HepG2 (cell line): ENCODE measurements at regions not wholly inside any gene's neighbourhood (a gene's known extent, or its start where the extent isn't known, plus 50 kb on each side); places are given as distances from the start of the nearest gene placed in this dataset.

Source experiments
- BRCA1 ChIP-seq: sonication (generic); formaldehyde crosslinking; IDR thresholded peaks from 2 replicates; pipeline ENCODE4 v1.4.0; 2020; ENCODE audit warnings: missing genetic modification reagents
- FOXJ3 ChIP-seq: sonication (generic); formaldehyde crosslinking; IDR thresholded peaks from 2 replicates; pipeline ENCODE4 v1.4.0; 2020; ENCODE audit warnings: missing genetic modification reagents, mild to moderate bottlenecking, borderline replicate concordance
- JUN ChIP-seq: sonication (generic); formaldehyde crosslinking; IDR thresholded peaks from 2 replicates; pipeline ENCODE4 v1.4.0; 2020; ENCODE audit warnings: mild to moderate bottlenecking, missing genetic modification reagents
- MTA3 ChIP-seq: sonication (generic); formaldehyde crosslinking; IDR thresholded peaks from 2 replicates; pipeline ENCODE4 v1.4.0; 2020; ENCODE audit warnings: missing genetic modification reagents
- MZF1 ChIP-seq: sonication (generic); formaldehyde crosslinking; IDR thresholded peaks from 2 replicates; pipeline ENCODE4 v1.8.1; 2023; ENCODE audit warnings: mild to moderate bottlenecking, missing genetic modification reagents, borderline replicate concordance
- NR3C1 ChIP-seq: sonication (generic); formaldehyde crosslinking; IDR thresholded peaks from 2 replicates; pipeline ENCODE4 v1.4.0; 2020; ENCODE audit warnings: missing genetic modification reagents
- POLR2A ChIP-seq, 2 experiments: IDR thresholded peaks; 2 replicates each; pipeline ENCODE4 v1.6.1; 2011; ENCODE audit warnings: low read depth in 2 of 2, low read length in 2 of 2, mild to moderate bottlenecking in 1 of 2, moderate library complexity in 1 of 2; ENCODE audit not compliant: insufficient read depth in 1 of 2
- TCF7 ChIP-seq: sonication (generic); IDR thresholded peaks from 2 replicates; pipeline ENCODE4 v1.6.1; 2016; ENCODE audit warnings: antibody characterized with exemption, low read depth
- USF2 ChIP-seq, 2 experiments: sonication (generic) in 1 of 2; formaldehyde crosslinking in 1 of 2; IDR thresholded peaks; 2 replicates each; pipeline versions ENCODE4 v1.5.1 to v1.6.1; 2011 to 2020; ENCODE audit warnings: borderline replicate concordance in 1 of 2, low read depth in 1 of 2, low read length in 1 of 2, mild to moderate bottlenecking in 1 of 2, missing genetic modification reagents in 1 of 2, moderate library complexity in 1 of 2
- ZNF20 ChIP-seq: sonication (generic); formaldehyde crosslinking; IDR thresholded peaks from 2 replicates; pipeline ENCODE4 v1.4.0; 2020; ENCODE audit warnings: mild to moderate bottlenecking, moderate library complexity, missing genetic modification reagents
- ZNF652 ChIP-seq: IDR thresholded peaks from 2 replicates; pipeline ENCODE4 v1.6.1; 2016; ENCODE audit warnings: low read depth, borderline replicate concordance
- TF ChIP-seq, protein P1 (sequence below): sonication (generic); formaldehyde crosslinking; IDR thresholded peaks from 2 replicates; pipeline ENCODE4 v1.5.0; 2020; ENCODE audit warnings: mild to moderate bottlenecking, missing genetic modification reagents, moderate library complexity
- TF ChIP-seq, protein P2 (sequence below): sonication (generic); formaldehyde crosslinking; IDR thresholded peaks from 2 replicates; pipeline ENCODE4 v1.5.1; 2020; ENCODE audit warnings: mild to moderate bottlenecking, missing genetic modification reagents, borderline replicate concordance
- TF ChIP-seq, protein P3 (sequence below): sonication (generic); formaldehyde crosslinking; IDR thresholded peaks from 2 replicates; pipeline ENCODE4 v1.9.0; 2022; ENCODE audit warnings: missing genetic modification reagents, mild to moderate bottlenecking, borderline replicate concordance

GRCh38 chrX:129139837-129140598, 383.3 kb downstream of the SMARCA1 start:
- TF ChIP-seq, protein P1, sequence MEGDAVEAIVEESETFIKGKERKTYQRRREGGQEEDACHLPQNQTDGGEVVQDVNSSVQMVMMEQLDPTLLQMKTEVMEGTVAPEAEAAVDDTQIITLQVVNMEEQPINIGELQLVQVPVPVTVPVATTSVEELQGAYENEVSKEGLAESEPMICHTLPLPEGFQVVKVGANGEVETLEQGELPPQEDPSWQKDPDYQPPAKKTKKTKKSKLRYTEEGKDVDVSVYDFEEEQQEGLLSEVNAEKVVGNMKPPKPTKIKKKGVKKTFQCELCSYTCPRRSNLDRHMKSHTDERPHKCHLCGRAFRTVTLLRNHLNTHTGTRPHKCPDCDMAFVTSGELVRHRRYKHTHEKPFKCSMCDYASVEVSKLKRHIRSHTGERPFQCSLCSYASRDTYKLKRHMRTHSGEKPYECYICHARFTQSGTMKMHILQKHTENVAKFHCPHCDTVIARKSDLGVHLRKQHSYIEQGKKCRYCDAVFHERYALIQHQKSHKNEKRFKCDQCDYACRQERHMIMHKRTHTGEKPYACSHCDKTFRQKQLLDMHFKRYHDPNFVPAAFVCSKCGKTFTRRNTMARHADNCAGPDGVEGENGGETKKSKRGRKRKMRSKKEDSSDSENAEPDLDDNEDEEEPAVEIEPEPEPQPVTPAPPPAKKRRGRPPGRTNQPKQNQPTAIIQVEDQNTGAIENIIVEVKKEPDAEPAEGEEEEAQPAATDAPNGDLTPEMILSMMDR (CRISPR knock-in tag), result no peak
- TF ChIP-seq USF2 (IDR thresholded peaks at IDR 0.05; ENCODE audit: low read depth, low read length) (no peak), USF2 (CRISPR knock-in tag; IDR thresholded peaks at IDR 0.05; ENCODE audit: borderline replicate concordance) (no peak), ZNF20 (no peak), BRCA1 (no peak), MTA3 (CRISPR knock-in tag) (no peak), NR3C1 (CRISPR knock-in tag) (no peak), ZNF652 (no peak; the same call in 1 of the 2 replicates), FOXJ3 (peak; percentile 62; the same call in 1 of the 2 replicates), TCF7 (peak; percentile 36), MZF1 (CRISPR knock-in tag) (no peak), JUN (CRISPR knock-in tag) (no peak), POLR2A (IDR thresholded peaks at IDR 0.05; ENCODE audit: insufficient read depth in 1 of 2, low read depth in 2 of 2, low read length in 2 of 2) (no peak; a peak in 1 of 4 replicates)
- TF ChIP-seq, protein P2, sequence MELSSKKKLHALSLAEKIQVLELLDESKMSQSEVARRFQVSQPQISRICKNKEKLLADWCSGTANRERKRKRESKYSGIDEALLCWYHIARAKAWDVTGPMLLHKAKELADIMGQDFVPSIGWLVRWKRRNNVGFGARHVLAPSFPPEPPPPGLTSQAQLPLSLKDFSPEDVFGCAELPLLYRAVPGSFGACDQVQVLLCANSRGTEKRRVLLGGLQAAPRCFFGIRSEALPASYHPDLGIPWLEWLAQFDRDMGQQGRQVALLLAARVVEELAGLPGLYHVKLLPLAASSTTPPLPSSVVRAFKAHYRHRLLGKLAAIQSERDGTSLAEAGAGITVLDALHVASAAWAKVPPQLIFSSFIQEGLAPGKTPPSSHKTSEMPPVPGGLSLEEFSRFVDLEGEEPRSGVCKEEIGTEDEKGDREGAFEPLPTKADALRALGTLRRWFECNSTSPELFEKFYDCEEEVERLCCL (CRISPR knock-in tag), result no peak
- TF ChIP-seq, protein P3, sequence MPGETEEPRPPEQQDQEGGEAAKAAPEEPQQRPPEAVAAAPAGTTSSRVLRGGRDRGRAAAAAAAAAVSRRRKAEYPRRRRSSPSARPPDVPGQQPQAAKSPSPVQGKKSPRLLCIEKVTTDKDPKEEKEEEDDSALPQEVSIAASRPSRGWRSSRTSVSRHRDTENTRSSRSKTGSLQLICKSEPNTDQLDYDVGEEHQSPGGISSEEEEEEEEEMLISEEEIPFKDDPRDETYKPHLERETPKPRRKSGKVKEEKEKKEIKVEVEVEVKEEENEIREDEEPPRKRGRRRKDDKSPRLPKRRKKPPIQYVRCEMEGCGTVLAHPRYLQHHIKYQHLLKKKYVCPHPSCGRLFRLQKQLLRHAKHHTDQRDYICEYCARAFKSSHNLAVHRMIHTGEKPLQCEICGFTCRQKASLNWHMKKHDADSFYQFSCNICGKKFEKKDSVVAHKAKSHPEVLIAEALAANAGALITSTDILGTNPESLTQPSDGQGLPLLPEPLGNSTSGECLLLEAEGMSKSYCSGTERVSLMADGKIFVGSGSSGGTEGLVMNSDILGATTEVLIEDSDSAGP (CRISPR knock-in tag), result no peak
